ENCODE measurements at regions not wholly inside any gene's neighbourhood (a gene's known extent, or its start where the extent isn't known, plus 50 kb on each side); places are given as distances from the start of the nearest gene placed in this dataset.

GRCh38 chr1:58862728-58863385 is 79.0 kb upstream of the JUN start:
- no peak for DNase-seq

DNA sequence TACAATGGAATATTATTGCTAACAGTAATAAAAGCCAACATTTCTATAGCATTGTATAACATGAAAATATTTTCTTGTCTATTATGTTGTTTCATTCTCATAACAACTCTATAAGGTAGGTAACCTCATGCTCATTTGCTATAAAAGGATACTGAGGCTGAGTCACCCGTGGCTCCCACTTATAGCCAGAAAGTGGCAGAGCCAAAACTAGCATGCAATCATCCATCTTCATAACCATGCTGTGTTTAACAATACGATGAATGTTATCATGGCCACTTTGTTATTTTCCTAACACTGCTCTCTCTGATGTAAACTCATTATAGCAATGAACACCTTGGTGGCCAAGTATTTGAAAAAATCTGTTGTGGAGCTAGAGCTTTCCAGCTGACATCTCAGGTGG is 80.8 kb upstream of the JUN start:
- DNase-seq = no peak

DNA sequence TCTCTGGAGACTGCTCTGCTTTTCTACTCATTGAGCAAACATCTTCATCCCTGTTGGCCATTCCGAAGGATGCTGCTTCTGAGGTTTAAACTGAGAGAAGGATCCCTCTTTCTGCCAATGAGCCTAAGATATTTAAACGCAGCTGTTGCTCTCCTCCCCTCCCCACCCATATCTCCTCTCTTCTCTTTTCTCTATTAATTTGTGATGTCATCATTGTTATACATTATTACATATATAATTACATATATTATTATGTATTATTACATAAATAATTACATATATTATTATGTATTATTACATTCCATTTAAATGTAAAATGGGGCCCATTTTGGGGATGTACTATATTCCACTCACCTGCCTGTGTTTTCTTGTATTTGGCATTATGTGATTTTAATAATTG is 82.7 kb upstream of the JUN start:
- no peak for DNase-seq

DNA sequence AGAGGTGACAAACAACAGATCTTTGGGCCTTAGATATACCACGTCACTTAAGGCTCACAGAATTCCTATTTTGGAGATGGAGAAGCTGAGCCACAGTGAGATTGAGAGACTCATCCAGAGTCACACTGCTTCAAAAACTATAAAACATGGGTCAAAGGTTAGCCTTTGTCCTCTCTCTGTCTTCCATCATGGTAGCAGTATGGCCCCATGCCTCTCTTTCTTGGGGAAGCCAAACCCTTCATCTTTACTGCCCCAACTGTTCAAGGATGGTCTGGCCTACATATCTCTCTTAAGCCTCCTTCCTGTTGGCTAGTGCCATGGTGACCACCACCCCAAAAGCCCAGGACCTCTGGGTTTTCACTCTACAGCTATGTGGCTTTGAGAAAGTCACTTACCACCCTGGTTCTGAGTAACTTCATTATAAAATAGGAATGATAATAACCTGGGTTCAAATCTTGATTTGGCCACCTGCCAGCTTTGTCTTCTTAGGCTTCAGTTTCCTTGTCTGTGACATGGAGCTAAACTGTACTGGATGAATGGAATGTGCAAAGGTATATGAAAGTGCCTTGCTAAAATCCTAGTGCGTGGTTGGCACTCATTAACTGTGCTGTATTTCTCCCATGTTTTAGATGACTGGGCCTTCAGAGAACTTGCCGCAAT is 85.9 kb upstream of the JUN start:
- DNase-seq = no peak

DNA sequence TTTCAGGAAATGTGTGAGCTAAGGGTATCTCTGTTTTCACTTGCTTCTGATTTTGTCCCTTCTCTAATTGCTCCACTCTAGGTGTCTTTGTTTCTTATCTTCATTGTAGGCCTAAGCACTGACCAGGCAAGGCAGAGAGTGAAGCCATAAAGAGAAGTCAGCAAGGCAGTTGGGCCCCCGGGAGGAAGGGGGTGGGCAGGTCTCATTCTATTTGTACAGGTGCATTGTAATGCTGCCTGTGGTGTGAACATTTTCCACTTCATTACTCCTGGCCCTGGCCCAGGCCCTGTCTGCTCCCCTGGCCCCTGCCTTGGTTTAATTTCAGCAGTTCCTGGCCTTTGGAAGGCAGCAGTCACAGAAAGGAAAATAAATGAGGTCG is 86.4 kb upstream of the JUN start:
- peak in 1 of 2 experiments; percentile 34 for DNase-seq

DNA sequence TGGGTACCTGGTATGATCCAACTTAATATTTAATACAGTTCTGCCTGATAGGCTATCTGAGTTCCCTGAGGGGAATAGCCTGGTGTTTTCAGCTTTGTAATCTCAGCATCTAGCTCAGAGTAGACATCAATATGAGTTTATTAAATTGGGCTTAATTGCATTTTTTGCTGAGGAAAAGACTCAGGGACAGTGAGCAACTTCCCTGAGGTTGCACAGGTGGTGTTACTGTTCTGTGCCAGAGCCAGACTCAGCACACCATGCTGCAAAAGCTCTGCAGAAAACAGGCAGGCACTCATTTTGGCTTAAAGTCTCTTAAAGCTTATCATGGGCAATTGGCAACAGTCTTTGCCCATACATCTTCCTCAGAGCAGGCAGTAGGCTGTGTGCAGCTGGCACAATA is 90.5 kb upstream of the JUN start:
- no peak for DNase-seq

DNA sequence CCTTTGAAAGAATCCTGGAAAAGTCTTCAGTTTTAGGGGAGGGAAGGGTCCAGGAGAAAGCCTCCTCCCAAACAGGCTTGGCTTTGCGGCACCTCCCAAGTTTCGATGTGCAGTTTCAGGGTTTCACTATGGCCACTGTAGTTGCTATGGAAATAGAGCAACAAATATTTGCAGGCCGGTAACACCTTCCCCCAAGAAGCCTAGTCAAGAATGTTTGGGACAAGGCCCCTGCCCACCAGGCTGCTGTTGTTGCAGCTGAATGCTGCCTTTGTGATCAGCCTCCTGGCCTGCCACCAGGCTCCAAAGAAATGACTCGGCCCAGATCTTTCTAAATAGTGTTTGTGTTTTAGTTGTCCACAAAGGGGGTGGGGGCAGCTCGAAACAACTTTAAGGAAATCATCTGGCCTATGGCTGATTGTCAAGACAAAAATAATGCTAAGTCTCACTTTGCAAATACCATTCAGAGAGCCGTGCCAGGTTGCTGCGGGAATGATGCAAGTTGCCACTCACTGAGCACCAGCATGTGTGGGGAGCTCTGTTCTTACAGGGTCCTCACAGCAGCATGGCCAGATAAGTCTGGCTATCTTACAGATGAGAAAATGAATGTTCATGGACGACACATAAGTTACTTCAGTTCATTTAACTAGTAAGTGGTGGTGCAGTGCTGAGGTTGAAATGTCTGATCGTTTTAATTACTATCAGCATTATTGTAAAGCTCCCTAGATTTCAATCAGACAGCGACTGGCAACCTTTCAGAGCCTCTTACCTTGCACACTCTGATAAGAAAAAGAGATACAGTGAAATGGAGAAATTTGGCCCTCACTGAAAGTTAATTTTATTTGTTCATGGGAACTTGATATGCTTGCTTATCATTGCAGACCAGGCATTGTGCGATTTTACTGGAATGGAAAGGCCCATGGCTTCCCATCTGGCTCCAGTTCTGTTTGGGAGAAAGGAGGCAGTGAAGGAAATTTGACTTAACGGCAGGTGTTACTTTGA is 91.2 kb upstream of the JUN start:
- DNase-seq = peak in 1 of 2 experiments; percentile 20

- DNase-seq = no peak
Observed at GRCh38 chr1:58879464-58879863, 95.6 kb upstream of the JUN start.

GRCh38 chr1:58880592-58880991 is 96.7 kb upstream of the JUN start:
- no peak for DNase-seq

GRCh38 chr1:58881471-58881994 is 97.7 kb upstream of the JUN start:
- DNase-seq = no peak

DNA sequence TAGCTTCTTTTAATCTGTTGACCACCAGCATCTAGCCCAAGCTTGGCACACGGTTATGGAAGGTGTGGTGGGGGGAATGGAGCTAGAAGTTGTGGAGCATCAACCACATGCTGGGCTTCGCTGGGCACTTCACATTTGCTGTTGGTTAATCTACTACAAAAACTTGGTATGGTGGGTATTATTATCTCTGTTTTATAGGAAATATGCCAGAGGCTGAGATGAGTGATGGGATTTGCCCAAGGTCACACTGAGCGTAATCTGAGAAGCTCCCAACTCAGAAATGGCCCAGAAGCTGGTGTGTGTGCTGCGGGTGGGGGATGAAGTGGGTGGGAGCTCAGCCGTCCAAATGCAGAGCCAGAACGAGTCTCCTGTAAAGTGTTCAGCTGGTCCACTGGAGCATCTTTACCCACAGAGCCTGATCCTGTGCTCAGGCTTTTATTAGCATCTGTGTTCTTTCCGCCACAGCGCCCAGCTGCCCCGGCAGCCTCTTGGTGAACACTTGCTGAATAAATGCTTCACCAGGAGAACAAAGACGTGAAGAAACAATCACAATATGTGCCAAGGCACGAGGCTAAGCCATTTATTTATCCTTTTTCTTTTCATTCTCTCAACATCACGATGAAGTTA is 98.6 kb upstream of the JUN start:
- DNase-seq = no peak

DNA sequence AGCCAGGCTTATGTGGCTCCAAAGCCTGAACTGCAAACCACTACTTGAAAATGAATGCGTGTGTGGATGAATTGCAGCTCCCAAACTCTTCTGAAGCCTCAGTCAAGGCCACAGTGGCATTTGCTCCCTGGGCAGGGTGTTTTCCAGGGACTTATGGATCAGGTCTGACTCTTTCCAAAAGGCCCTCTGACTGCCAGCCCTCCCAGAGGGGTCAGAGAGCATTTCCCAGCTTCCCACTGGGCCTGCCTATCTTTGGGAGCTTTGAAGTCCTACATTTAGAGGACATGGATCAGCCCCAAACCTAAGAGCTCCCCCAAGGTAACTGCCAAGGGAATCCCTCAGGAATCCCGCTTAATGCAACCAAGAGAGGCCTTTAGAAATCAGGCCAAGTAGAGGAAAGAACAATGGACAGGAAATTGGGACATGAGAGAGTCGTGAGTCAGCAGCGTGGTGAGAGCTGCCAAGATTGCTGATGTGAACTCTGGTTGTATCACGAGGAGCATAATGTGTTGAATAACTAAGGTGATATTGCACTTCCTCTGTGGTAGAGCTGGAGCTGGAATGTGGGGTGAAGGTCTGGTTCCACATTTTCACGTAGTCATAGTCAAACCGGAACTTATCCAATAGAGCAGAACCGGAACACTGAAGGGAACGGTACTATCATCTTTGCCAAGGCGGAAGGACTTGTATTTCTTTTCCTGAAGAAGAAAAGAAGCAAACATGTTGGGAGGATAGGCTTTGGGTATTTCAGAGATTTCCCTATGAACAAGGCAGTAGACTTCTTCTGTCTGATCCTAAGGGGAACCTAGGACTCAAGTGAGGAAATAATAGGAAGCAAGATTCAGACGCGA is 99.4 kb upstream of the JUN start:
- DNase-seq = no peak

GRCh38 chr1:58883888-58884482 is 100.1 kb upstream of the JUN start:
- no peak for DNase-seq

DNA sequence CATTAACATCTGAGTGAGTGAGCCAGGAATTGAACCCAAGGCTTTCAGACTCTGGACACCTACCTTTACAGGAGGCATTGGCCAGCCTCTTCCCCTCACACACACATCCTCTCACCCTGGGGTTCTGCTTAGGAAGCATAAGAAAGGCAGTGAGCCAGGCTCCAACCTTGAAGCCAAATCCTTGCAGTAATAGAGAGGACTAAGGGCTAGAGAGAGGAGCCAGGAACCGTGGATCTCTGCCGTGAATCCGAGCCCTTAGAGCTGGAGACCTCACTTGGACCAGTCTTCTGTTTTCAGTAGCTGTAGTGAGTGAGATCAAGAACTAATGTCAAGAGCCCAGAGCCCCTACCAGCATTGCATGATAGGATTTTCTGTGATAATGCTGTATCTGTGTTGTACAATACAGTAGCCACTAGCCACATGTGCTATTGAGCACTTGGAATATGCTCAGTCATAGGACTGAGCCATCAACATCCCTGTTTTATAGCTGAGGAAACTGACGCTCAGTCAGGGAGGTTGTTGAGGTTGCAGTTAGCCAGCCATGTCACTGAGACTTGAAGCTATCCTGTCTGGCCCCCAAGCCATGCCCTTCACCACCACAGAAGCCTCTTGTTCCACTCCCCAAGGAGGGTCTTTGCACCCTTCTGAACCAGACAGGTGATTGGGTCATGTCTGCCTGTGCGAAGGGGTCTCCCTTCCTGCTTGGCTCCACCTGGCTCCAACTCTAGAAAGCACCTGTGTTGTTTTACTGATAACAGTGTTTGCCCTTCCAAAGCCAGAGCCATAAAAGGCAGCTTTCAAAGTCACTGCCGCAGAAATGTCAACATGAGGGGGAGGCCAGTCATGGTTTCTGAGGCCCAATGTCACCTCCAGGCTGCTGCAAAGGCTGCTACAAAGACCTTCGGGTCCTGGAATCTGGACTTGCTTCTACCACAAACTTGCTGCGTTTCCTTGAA is 101.1 kb upstream of the JUN start:
- peak in 1 of 2 experiments; percentile 28 for DNase-seq

DNA sequence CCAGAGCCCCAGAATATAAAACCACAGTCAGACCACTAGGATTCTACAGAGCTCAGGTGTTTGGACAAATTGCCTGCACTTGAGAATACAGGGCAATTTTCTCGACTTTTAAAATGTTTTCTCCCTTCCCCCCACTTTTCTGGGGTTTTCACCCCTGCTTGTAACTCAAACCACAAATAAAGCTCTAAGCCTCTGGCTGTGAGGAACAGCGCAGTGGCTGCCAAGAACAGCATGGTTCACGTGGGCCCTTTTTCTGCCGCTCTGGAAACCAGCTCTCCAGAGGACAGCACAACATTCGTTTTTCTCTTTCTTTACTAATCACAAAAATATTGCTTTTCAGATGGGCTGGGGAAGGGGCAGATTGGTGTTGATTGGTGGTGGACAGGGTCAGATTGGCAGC is 102.2 kb upstream of the JUN start:
- no peak for DNase-seq

DNA sequence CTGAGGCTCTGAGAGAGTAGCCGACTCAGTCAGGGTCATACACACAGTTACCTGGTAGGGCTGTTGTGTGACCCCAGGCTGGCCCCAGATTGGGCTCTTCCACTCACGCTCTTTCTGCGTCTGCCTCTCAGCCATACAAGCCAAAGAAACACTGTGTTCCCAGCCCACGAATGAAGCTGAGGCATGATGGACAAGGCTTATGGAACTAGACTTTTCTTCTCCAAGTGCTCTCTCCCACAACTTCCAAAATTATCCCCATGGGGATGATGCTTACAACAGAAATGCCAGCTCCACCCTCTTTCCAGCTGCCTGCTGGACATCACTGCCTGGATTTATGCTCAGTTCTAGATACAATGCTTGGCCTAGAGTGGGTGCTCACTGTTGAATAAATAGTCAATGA is 102.8 kb upstream of the JUN start:
- no peak for DNase-seq

DNA sequence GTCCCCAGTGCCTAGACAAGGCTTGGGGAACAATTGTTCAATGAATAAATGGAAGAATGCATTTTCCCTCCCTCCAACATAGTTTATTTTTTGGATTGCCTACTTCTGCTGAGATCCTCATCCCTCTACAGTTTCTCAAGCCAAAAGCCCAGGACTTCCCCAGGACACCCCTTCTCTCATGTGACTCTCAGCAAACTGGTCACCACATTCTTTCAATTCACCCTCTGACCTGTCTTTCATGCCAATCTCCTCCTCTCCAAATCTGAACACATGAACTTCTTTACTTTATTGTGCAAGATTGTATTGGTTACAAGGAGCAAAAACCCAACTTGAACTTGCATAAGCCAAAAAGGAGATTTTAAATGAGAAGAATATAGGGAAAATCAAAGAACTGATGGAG is 103.2 kb upstream of the JUN start:
- DNase-seq = no peak

DNA sequence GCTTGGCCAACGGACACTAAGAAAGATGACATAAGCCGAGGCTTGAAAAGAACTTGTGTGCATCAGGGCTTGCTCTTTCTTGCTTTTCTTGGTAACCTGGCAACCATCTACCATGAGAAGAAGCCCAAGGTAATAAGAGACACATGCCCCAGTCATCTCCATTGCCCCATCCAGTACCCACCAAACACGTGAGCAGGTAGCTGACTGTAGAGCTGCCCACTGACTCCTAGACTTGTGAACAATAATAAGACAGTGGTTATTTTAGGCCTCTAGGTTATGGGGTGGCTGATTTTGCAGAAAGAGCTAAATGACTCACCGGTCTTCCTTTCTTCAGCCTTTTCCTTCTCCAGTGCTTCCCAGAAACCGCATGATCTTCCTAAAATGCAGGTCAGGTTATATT is 105.0 kb upstream of the JUN start:
- no peak for DNase-seq

GRCh38 chr1:58890113-58890512 is 106.3 kb upstream of the JUN start:
- no peak for DNase-seq

DNA sequence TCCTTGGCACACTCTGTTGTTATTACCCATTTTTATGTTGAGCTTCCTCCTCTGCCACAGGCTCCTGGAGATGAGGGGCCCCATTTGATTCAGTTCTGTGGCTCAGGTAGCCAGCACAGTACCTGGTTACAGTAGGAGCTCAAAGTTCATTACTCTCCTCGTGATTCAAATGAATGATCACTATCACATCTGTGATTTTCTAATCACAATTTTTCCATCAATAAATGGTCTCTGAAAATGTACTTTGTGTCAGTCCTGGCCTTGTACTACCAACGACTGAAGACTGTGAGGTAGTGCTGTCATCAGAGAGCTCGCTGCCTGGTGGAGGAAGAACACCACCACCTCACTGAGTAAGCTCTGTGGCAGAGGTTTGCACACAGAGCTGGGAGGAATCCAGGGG is 106.8 kb upstream of the JUN start:
- DNase-seq = no peak
